Medulla oblongata (tissue), 1 donor: ENCODE measurements at regions not wholly inside any gene's neighbourhood (a gene's known extent, or its start where the extent isn't known, plus 50 kb on each side); places are given as distances from the start of the nearest gene placed in this dataset.
"Not testable (repeated sequence)": the region's sequence is repeated elsewhere in the genome, so short reads cannot be mapped to it uniquely, and the experiment has no call there.

Experiments used
- DNase-seq: peaks from one replicate; pipeline ENCODE4 v3.0.0-alpha.2; 2015; ENCODE audit errors: extremely low spot score

DNA sequence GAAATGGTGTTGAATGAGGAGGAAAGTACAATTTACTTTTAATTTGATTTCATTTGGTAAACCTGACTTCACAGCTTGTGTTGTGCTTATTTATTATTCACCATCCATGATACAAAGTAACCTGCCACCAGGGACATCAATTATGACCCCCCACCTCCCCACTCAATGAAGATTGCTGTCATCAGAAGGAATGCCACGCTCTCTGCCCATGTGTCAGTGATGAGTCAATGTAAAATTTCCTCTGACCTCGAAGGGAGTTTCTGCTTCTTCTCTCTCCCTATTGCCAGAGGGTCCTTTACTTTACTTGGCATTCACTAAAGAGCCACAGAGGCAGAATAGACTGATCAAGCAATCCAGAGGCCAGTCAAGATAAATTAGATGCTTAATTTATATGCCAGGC is 759.7 kb downstream of the CDH11 start:
- DNase-seq, result no peak

DNA sequence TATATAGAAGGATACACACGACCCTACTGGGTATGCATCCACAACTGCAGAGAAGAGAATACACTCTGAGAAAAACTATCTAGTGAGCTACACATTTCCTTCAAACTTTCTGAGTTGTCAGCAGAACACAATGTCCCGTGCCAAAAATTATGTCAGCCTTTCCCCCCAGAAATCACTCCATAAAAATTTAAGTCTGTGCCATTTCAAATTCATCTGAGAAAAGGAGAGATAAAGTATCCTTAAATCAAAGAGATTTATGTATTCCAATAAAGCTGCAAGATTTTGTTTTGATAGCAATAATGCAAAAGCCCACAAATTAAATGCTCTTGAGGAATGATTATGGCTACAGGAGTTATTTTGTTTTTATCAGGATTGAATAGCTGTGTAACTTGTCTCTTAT is 760.1 kb downstream of the CDH11 start:
- no peak for DNase-seq

DNA sequence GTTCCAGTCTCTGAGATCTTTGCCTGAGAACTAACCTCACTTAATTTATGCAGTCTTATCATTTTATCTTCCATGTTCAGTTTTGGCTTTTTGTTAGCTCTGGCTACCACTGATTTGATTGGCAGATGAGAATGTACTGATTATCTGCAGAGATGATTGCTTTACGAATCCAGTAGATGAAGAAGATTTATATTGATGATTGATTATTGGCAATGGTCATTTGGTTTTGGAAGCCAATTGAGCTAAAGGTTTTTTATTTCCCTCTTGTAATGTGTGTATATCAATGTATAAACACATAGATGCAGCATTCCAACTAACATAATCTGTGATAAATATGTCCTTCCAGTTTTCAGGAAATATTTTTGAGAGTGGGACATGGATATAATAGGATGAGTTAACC is 763.6 kb downstream of the CDH11 start:
- no peak for DNase-seq

DNA sequence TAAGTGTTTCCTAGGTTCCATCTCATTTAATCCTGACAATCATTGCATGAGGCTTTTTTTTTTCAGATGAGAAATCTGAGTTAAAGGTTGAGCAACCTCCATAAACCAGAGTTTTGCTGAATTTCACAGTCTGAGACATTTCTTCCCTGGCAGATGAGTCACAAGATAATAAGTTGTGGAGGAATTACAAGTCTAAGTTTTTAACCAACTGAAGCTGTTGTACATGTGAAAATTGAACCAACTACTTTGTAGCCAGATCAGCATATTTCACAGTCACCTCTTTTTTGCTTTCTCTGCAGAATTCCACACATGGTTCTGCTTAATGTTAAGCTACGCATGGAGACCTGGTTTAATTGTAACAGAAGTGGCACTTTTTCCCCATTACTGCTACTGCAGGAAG is 765.6 kb downstream of the CDH11 start:
- no peak for DNase-seq

DNA sequence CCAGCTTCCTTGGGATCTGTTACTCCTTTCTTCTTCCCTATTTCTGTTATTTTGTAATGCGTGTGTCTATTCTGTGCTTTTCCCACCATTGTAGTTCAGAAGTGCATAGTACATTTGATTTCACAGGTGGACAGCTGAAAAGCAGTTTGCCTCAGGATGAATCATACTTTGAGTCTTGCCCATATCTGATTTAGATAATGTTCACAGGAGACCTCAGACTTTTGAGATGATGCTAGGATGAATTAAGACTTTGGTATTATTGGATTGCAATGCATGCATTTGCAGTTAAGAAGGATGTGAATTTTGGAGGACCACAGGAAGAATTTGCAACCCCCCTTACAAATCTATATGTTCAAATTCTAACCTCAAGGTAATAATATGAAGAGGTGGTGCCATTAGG is 769.6 kb downstream of the CDH11 start:
- DNase-seq, result no peak

DNA sequence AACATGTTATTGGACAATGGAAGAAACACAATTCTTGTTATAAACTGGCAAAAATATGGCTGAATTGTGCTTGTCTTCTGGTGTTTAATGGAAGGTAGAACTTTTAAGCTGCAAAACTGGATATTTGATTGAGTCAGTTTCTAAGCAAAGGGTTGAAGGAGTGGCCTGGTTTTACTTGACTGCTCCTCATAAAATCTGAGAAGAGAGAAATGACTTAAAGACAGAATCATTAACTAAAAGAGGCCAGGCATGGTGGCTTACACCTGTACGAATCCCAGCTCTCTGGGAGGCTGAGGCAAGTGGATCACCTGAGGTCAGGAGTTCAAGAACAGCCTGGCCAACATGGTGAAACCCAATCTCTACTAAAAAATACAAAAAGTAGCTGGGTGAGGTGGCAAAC is 770.7 kb downstream of the CDH11 start:
- no peak for DNase-seq

DNA sequence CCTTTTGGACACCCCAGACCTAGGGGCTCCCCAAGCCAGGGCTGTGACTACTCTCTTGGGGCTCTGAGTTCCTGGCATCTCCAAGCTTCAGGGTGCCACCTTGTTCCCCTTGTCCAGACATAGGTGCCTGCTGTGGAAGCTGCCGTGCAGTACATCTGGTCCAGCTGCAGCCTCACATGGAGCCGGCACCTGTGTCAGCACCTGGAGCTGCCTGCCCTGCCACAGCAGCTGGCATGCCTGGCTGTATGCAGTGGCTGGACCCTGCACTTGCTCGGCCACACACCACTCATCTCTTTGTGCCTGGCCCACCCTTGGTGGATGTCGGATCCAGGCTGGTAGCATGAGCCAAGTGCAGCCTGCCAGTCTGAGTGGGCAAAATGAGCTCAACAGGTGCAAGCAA is 775.8 kb downstream of the CDH11 start:
- no peak for DNase-seq

DNA sequence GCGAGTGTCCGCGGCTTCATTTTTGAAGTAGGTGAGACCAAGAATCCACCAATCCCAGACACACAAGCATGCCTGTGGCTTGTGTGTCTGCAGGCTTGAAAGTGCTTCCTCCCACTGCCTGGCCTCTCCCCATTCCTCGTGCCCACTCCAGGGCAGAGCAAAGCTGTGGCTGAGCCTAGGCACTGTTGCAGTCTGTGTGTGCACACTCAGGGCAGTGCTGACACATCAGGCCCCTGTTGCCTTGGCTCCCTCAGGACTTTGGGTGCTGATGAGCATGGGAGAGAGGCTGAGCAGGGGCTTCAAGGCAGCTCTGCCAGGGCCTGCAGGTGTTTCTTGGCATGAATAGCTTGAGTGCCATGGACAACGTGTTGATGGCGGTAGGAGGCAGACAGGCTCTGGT is 776.7 kb downstream of the CDH11 start:
- no peak for DNase-seq

DNA sequence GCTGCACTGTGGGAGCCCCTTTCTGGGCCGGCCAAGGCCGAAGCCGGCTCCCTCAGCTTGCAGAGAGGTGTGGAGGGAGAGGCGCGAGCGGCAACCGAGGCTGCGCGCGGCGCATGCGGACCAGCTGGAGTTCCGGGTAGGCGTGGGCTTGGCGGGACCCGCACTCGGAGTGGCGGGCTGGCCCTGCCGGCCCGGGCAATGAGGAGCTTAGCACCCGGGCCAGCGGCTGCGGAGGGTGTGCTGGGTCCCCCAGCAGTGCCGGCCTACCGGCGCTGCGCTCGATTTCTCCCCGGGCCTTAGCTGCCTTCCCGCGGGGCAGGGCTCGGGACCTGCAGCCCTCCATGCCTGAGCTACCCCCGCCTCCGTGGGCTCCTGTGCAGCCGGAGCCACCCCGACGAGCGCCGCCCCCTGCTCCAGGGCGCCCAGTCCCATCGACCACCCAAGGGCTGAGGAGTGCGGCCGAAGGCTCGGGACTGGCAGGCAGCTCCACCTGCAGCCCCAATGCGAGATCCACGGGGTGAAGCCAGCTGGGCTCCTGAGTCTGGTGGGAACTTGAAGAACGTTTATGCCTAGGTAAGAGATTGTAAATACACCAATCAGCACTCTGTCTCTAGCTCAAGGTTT is 777.9 kb downstream of the CDH11 start:
- not testable (repeated sequence) for DNase-seq

DNA sequence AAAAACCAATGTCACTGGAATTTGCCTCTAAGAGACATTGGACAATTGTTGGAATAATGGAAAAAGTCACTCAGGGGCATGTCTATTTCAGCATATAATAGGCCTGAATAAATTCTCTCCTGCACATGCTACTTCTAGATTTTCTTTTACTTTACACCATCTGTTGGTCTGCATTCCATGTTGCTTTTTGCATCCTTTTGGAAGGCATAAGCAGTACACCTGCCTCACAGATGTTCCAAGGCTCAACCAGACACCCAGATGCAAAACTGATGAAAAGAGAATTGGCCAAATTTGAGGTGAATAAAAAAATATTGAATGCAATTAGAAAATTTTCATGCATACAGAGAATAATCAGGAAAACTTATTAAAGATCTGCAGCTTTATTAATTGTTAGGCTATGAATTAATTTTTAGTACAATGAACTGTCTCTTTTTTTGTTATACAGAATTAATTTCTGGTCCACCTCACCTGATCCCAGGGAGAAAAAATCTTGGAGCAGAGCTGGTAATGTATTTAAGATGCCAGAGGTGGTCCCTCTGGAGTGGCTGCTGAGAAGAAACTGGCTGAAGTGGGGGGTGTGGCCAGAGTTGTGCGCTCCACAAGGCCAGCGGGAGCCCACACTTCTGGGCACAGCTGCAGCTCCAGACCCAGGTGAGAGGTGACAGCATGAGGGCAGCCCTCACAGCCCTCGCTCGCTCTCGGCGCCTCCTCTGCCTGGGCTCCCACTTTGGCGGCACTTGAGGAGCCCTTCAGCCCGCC is 778.6 kb downstream of the CDH11 start:
- DNase-seq, result no peak

DNA sequence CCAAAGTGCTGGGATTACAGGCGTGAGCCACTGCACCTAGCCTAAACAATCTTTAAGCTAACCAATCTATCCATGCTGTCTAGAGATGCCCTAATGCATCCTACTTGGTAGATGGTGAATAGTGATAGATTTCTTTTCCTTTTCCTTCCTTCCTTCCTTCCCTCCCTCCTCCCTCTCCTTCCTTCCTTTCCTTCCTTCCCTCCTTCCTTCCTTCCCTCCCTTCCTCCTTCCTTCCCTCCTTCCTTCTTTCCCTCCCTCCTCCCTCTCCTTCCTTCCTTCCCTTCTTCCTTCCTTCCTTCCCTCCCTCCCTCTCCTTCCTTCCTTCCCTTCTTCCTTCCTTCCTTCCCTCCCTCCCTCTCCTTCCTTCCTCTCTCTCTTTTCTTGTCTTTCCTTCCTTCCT is 780.5 kb downstream of the CDH11 start:
- not testable (repeated sequence) for DNase-seq

DNA sequence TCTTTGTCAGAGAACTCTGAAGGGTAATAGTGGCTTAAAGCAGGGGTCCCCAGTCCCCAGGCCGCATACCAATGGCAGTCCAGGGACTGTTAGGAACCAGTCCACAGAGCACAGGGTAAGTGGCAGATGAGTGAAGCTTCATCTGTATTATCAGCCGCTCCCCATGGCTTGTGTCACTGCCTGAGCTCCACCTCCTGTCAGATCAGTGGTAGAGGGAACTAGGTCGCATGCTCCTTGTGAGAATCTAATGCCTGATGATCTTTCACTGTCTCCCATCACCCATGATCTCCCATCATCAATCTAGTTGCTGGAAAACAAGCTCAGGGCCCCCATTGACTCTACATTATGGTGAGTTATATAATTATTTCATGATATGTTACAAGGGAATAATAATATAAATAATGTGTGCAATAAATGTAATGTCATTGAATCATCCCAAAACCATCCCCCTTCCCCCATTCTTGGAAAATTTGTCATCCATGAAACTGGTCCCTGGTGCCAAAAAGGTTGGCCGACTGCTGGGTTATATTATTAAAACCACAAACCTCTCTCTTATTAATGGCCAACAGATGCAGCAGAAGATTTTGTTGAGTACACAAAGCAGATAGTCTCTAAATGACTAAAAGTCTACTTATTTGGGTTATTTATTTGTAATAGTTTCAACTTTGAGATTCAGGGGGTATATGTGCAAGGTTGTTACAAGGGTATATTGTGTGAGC is 782.7 kb downstream of the CDH11 start:
- DNase-seq, result no peak

DNA sequence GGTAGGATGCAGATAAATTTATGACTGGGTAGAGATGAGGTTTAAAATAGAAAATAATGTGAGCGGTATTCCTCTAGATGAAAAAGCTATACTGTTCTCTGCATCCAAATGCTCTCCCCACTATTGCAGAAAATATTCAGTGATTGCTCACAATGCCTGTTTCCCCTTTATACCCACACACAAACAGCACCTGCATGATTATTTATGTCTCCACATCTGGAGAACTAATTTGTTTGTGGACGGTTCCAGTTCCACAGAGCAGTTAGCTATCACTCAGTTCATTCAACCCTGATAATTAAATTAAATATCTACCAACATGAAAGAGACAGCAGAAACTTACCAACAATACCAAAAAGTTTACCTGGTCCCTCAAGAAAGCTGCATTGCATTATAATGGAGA is 800.0 kb downstream of the CDH11 start:
- DNase-seq, result no peak

DNA sequence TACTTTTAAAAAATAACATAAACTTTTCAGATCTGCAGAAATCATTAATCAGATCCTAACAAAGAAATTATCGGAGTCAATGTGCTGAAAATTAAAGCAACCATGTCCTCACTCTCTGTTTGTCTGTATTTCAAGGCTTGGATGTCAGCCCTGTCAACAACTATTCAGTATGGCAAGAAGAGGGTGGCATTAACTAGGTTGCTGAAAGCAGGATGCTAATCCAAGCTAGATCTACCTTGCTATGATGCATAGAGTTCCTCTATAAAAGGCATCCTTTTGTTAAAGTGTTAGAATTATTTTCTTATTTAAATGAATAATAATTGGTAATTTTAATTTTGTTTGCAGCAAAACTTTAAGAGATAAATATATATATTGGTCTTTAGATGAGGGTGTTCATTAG is 800.8 kb downstream of the CDH11 start:
- DNase-seq, result no peak

DNA sequence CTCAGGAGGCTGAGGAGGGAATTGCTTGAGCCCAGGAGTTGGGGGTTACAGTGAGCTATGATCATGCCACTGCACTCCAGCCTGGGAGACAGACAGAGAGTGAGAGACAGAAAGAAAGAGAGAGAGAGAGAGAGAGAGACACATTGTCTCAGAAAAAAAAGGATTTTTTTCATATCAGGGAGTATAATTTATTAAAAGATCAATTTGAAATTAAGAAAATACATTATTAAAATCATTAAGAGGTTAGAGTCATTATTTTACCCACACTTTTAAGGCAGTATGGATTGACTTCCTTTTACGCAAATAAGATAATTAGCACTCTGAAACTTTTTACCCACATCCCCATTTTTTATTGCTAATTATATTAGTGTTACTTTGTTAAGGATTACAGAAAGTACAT is 804.3 kb downstream of the CDH11 start:
- no peak for DNase-seq

DNA sequence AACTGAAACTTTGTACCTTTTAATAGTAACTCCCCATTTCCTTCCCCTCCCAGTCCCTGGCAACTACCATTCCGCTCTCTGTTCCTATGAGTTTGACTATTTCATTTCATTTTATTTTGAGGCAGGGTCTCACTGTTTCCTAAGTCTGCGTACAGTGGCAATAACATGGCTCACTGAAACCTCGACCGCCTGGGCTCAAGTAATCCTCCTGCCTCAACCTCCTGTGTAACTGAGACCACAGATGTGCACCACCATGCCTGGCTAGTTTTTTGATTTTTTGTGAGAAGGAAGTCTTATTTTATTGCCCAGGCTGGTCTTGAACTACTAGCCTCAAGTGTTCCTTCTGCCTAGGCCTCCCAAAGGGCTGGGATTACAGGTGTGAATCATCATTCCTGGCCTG is 808.1 kb downstream of the CDH11 start:
- no peak for DNase-seq

DNA sequence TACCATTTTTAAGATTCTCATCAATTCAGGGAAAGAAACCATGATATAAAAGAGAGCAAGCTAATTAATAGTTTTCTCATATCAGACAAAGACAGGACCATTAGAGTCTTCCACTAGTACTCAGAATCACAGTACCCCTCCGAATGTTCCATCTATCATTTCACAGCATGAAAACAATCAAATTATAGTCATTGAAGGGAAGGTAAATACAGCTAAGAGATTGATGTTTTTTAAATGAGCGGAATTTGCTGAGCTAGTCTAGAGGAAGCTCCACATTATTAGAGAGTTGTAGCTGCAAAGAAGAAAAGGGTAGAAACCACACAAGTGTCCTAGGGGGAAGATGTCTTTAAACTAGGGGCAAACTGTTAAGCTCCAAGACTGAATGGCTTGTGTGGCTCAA is 808.9 kb downstream of the CDH11 start:
- DNase-seq, result no peak

DNA sequence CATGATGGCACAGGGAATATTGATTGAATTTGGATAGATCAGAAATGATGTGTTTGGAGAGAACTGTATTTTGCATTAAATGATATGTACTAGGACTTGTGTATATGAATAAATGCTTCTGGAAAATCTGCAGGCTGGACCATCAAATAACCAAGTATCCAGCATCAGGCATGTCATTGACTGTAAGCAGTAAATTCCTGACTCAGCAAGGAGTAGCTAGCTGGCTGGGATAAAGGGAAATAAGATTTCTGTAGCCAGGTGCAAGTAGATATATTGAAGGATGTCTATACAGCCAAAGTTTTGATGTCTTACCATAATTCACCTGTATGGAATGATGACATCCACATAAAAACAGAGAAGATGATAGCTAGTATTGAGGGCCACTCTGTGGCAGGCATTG is 809.6 kb downstream of the CDH11 start:
- DNase-seq, result no peak

DNA sequence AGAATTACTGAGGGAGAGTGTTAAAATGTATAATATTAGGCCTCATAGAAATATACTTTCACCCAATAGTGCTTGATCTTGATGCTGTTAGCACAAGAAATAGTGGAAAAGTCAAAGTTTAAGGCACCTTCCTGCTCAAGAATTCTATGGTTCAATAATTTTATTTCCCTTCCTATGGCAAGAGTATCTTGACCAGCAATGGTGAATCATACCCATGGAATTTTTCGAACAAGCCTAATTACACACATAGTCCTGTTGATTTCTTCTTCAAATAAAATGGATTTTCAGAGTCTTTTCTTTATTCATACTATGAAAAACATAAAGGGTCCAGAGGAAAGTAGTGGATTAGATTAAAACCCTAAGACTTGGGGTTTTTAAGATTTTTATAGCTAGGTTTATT is 810.6 kb downstream of the CDH11 start:
- DNase-seq, result no peak

DNA sequence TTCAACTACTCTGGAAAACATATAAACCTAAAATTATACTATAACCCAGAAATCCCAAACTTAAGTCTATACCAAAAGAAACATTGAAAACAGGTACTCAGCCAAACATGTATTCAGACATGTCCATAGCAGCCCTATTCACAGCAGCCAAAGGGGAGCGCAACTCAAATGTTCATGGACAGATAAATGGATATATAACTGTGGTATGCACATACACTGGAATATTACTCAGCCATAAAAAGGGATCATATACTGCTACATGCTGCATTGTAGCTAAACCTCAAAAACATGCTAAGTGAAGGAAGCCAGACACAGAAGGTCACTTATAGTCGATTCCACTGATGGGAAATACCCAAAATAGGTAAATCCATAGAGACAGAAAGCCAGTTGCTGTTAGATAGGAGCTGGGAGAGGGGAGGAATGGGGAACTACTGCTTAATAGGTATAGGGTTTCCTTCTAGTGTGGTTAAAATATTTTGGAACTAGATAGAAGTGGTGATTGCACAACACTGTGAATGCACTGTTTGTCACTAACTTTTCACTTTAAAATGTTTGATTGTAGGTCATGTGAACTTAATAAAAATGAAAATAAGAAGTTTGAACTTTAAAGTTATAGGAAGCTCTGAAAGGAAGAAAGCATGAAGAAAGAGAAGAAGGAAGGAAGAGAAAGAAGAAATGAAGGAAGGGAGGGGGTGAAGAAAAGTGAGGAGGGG is 812.3 kb downstream of the CDH11 start:
- DNase-seq, result no peak

DNA sequence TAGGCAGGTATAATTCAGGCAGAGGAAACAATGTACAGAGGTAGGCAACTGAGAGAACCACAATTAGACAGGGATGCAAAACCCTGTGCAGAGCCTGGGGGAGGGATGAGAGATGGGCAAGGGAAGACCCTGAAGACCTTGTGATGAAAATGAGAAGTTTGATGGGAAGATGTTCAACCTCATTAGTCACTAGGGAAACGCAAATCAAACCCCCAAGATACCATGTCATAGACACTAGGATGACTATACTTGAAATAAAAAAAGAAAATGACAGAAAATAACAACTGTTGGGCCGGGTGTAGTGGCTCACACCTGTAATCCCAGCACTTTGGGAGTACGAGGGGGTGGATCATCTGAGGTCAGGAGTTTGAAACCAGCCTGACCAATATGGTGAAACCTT is 813.1 kb downstream of the CDH11 start:
- DNase-seq, result no peak

DNA sequence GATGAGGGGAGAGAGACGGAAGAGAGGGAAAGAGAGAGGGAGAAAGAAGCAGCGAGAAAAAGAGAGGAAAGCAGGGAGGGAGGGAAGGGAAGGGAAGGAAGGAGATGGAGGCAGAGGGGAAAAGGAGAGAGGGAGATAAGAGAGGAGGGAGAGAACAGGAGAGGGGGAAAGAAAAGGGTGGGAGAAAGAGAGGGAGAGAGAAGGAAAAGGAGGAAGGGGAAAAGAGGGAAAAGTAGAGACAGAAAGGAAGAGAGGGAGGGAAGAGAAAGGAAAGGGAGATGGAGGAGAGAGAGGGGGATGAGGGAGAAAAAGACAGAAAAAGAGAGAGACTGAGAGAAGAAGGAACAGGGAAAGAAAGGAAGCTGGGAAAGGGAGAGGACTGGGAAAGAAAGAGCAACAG is 814.4 kb downstream of the CDH11 start:
- DNase-seq, result no peak

DNA sequence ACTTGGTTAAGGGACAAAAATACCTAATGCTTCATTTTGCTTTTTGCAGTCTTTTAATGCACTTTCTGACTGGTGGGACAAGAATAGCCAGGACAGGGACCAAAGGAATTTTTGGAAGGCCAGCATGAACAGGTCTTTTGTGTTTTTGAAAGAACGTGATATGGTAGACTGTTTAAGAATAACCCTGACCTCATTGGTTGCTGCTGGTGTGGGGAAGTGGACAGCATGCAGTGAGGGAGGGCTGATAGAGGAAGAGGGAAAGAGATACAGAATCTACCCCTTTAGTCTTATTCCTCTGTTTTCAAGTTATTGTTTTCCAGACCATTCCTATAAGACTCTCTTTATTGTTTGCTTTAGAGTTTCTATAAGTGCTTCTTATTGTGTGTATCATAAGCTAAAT is 816.2 kb downstream of the CDH11 start:
- DNase-seq, result no peak
